Neutrophil (primary cell): ENCODE measurements at regions not wholly inside any gene's neighbourhood (a gene's known extent, or its start where the extent isn't known, plus 50 kb on each side); places are given as distances from the start of the nearest gene placed in this dataset.

Experiments
- H3K27ac ChIP-seq: fragments of 200-600 bp; sonication (generic); 2 replicates; pipeline ENCODE4 v1.5.1; 2016; ENCODE audit warnings: mild to moderate bottlenecking, moderate library complexity
- H3K27me3 ChIP-seq: fragments of 200-600 bp; sonication (generic); 2 replicates; pipeline ENCODE4 v1.6.0; 2016; ENCODE audit warnings: mild to moderate bottlenecking
- H3K36me3 ChIP-seq: fragments of 200-600 bp; sonication (generic); 2 replicates; pipeline ENCODE4 v1.5.1; 2017
- H3K4me1 ChIP-seq, 2 experiments: fragments of 200-600 bp in 1 of 2; sonication (generic) in 1 of 2; 1 replicate in 1 of 2; 2 replicates in 1 of 2; pipeline versions ENCODE4 v1.5.1 to v1.6.1; 2013 to 2016; ENCODE audit warnings: low read depth in 1 of 2, low read length in 1 of 2, mild to moderate bottlenecking in 1 of 2, moderate library complexity in 1 of 2; ENCODE audit not compliant: control insufficient read depth in 1 of 2, insufficient read depth in 1 of 2
- H3K4me3 ChIP-seq, 2 experiments: fragments of 200-600 bp in 1 of 2; sonication (generic) in 1 of 2; 1 replicate in 1 of 2; 2 replicates in 1 of 2; pipeline ENCODE4 v1.5.1; 2013 to 2016; ENCODE audit warnings: low read depth in 1 of 2, low read length in 1 of 2, mild to moderate bottlenecking in 1 of 2, moderate library complexity in 1 of 2
- H3K9me3 ChIP-seq: fragments of 200-600 bp; sonication (generic); 2 replicates; pipeline ENCODE4 v1.5.1; 2016
- TF ChIP-seq, protein P1 (sequence below): fragments of 200-600 bp; sonication (generic); IDR thresholded peaks from 2 replicates; pipeline ENCODE4 v1.5.1; 2016; ENCODE audit warnings: antibody characterized with exemption

DNA sequence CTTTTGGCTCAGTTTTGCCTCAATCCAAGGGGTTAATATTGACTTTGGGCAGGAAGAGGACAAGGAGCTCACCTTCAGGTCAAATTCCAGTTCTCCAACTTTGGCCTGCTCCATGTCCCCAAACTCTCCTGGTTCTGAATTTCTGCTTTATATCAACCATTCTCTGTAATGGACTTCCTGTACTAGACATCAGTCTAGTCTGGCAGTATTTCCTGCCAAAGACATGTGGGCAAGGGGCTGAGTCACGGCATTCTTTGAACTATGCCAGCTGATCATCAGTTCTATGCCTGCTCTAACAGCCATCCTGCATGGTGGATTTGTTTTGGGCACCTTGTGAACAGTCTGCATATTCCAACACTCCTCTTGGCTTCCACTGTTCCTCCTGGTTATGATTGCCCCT lies 199.4 kb downstream of the ZEB2 start:
- Histone ChIP-seq H3K4me1 (peaks cover 3 to 14% of the 10 kb centered on the region in 2 experiments), H3K9me3 (no peaks in the 10 kb centered on the region), H3K27me3 (no peaks in the 10 kb centered on the region), H3K36me3 (no peaks in the 10 kb centered on the region), H3K27ac (no peak overlapping the region), H3K4me3 (no peak overlapping the region)
- TF ChIP-seq, protein P1, sequence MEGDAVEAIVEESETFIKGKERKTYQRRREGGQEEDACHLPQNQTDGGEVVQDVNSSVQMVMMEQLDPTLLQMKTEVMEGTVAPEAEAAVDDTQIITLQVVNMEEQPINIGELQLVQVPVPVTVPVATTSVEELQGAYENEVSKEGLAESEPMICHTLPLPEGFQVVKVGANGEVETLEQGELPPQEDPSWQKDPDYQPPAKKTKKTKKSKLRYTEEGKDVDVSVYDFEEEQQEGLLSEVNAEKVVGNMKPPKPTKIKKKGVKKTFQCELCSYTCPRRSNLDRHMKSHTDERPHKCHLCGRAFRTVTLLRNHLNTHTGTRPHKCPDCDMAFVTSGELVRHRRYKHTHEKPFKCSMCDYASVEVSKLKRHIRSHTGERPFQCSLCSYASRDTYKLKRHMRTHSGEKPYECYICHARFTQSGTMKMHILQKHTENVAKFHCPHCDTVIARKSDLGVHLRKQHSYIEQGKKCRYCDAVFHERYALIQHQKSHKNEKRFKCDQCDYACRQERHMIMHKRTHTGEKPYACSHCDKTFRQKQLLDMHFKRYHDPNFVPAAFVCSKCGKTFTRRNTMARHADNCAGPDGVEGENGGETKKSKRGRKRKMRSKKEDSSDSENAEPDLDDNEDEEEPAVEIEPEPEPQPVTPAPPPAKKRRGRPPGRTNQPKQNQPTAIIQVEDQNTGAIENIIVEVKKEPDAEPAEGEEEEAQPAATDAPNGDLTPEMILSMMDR, result no peak

DNA sequence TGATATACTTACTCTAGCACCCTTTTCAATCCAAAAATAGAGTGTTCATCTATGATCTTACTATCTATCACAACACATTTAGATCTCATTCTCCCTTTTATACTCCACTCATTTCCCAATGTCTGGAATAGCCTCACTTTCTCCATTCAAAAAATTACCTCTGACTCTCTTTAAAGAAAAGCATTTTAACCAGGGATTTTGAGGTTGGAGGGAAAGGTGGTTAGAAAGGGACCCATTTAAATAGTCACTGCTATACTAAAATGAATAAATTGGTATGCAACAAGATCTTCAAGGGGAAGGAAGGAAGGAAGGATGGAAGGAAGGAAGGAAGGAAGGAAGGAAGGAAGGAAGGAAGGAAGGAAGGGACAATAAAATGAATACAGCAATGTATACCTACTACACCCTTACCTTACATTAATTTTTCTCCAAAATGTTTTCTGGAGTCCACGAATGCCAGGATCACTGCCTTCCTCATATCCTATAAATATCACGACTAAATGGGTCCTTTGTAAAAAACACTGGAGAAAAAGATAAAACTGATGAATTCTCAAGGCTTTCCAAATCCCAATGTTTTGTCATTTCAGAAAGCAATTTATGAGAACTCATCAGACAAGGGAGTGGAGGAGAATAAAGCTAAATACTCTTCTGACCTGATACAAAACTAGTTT lies 202.7 kb downstream of the ZEB2 start:
- Histone ChIP-seq H3K9me3 (peaks cover 3% of the 10 kb centered on the region), H3K27me3 (no peaks in the 10 kb centered on the region), H3K4me1 (peaks cover 3 to 14% of the 10 kb centered on the region in 2 experiments), H3K27ac (no peak overlapping the region), H3K36me3 (no peaks in the 10 kb centered on the region), H3K4me3 (no peak overlapping the region)
- TF ChIP-seq, protein P1, result no peak

DNA sequence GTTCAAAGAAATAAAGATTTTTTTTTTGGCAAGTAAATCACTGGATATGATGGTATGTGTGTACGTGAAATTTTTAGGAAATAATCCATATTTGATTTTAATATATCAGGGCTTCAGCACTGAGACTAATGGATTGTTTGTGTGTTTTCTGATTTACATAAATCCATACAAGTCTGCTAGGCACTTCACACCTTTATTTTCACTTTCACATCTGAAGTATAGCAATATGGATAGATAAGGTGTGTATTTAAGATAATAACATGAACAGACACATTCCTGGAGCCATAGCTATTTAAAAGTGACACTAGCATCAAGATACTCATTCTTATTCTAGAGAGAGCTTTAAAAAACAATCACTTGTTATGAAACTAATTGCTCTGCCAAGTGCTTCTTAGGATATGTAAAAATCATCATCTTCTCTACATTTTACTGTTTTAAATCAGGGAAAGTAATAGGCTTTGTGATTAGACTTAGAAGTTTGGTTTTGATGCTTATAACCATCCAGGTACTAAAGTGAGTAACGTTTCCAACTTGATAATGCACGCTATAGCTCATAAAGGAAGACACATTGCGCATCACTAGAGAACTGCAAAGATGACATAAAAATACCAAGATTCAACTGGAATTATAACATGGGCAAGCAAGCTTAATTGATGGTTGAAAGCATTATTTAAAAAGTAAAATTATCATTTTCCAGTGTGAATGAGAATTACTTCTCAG lies 208.9 kb downstream of the ZEB2 start:
- Histone ChIP-seq H3K4me1 (no peaks in the 10 kb centered on the region), H3K36me3 (no peaks in the 10 kb centered on the region), H3K4me3 (no peak overlapping the region), H3K27me3 (no peaks in the 10 kb centered on the region), H3K9me3 (peaks cover 3% of the 10 kb centered on the region), H3K27ac (no peak overlapping the region)
- TF ChIP-seq, protein P1, result no peak

DNA sequence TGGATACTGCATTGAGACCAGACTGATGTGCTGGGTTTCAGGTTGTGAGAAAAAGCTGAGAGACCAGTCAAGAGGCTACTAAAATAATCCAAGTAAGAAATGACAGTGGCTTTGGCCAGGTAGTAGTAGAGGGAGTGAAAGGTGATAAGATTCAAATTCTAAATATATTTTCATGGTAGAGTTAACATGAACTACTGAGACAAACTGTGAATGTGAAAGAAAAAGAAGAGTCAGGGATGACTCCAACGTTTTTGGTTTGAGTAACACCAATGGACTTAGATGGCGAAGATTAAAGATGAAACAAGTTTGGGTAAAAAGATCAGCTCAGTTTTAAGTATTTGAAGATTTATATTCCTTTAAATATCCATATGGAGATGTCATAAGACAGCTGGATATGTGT lies 209.4 kb downstream of the ZEB2 start:
- Histone ChIP-seq H3K9me3 (peaks cover 3% of the 10 kb centered on the region), H3K4me3 (no peak overlapping the region), H3K36me3 (no peaks in the 10 kb centered on the region), H3K27ac (no peak overlapping the region), H3K27me3 (no peaks in the 10 kb centered on the region), H3K4me1 (no peaks in the 10 kb centered on the region)
- TF ChIP-seq, protein P1, result no peak

DNA sequence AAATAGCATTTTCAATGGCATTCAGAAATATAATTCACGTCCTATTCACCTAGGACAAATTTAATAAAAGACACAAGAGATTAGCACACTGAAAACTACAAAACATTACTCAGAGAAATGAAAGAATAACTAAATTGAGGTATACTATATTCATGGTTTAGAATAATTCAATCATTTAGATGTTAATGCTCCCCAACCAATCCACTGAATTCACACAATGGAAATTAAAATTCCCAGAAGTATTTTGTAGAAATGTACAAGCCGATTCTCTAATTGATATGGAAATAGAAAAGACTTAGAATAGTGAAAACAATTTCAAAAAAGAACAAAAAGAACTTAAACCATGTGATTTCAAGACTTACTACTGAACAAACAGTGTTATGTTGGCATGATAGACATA lies 212.2 kb downstream of the ZEB2 start:
- Histone ChIP-seq H3K4me1 (no peaks in the 10 kb centered on the region), H3K36me3 (no peaks in the 10 kb centered on the region), H3K27me3 (no peaks in the 10 kb centered on the region), H3K4me3 (no peak overlapping the region), H3K27ac (no peak overlapping the region), H3K9me3 (no peaks in the 10 kb centered on the region)
- TF ChIP-seq, protein P1, result no peak
